Stimulated activated CD4-positive, alpha-beta T cell treated with anti-CD3 and anti-CD28 coated beads, Interleukin-15, amount 100 ng/mL, for 1 hour (primary cell): ENCODE measurements at regions not wholly inside any gene's neighbourhood (a gene's known extent, or its start where the extent isn't known, plus 50 kb on each side); places are given as distances from the start of the nearest gene placed in this dataset.
"Not testable (repeated sequence)": the region's sequence is repeated elsewhere in the genome, so short reads cannot be mapped to it uniquely, and the experiment has no call there.

ENCODE experiments used
- DNase-seq, 2 donors: peaks; one replicate each; pipeline ENCODE4 v3.0.0-alpha.2; 2020; ENCODE audit warnings: low read depth in 1 of 2, low spot score in 1 of 2

GRCh38 chr5:163772644-163773043, 267.2 kb downstream of the MAT2B start:
- no peak for DNase-seq

GRCh38 chr5:163773226-163773625, 267.8 kb downstream of the MAT2B start:
- no peak for DNase-seq

- no peak for DNase-seq
These were observed 284.5 kb downstream of the MAT2B start for GRCh38 chr5:163789870-163790269.

- no peak for DNase-seq
These were observed 285.1 kb downstream of the MAT2B start for GRCh38 chr5:163790497-163790896.

- no peak for DNase-seq
These were observed 289.6 kb downstream of the MAT2B start for GRCh38 chr5:163794993-163795392.

- no peak for DNase-seq
These were observed 302.4 kb downstream of the MAT2B start for GRCh38 chr5:163807781-163808180.

- DNase-seq, result no peak
These were observed 304.1 kb downstream of the MAT2B start for GRCh38 chr5:163809473-163809872.

GRCh38 chr5:163813900-163814299, 308.5 kb downstream of the MAT2B start:
- no peak for DNase-seq

- DNase-seq, result no peak
These were observed 309.9 kb downstream of the MAT2B start for GRCh38 chr5:163815240-163815791.

- DNase-seq, result no peak
These were observed 315.7 kb downstream of the MAT2B start for GRCh38 chr5:163821142-163821541.

GRCh38 chr5:163822548-163822947, 317.1 kb downstream of the MAT2B start:
- no peak for DNase-seq

- DNase-seq, result no peak
These were observed 320.2 kb downstream of the MAT2B start for GRCh38 chr5:163825661-163826060.

- no peak for DNase-seq
These were observed 320.8 kb downstream of the MAT2B start for GRCh38 chr5:163826201-163826600.

- no peak for DNase-seq
These were observed 326.7 kb downstream of the MAT2B start for GRCh38 chr5:163832155-163832554.

- no peak for DNase-seq
These were observed 333.3 kb downstream of the MAT2B start for GRCh38 chr5:163838738-163839137.

GRCh38 chr5:163846512-163846911, 341.1 kb downstream of the MAT2B start:
- DNase-seq, result no peak

- no peak for DNase-seq
These were observed 350.3 kb downstream of the MAT2B start for GRCh38 chr5:163855754-163856153.

GRCh38 chr5:163861670-163862069, 356.3 kb downstream of the MAT2B start:
- no peak for DNase-seq

- DNase-seq, result no peak
These were observed 361.9 kb downstream of the MAT2B start for GRCh38 chr5:163867324-163867723.

- DNase-seq, result no peak
These were observed 362.3 kb downstream of the MAT2B start for GRCh38 chr5:163867738-163868137.

- DNase-seq, result no peak
These were observed 364.2 kb downstream of the MAT2B start for GRCh38 chr5:163869581-163869980.

- no peak for DNase-seq
These were observed 365.0 kb downstream of the MAT2B start for GRCh38 chr5:163870441-163870840.

GRCh38 chr5:163874431-163874830, 369.0 kb downstream of the MAT2B start:
- no peak for DNase-seq

- DNase-seq, result not testable (repeated sequence)
These were observed 369.5 kb downstream of the MAT2B start for GRCh38 chr5:163874912-163875311.
